Peyer's patch (tissue), 4 donors: ENCODE measurements at regions not wholly inside any gene's neighbourhood (a gene's known extent, or its start where the extent isn't known, plus 50 kb on each side); places are given as distances from the start of the nearest gene placed in this dataset.
"Not testable (repeated sequence)": the region's sequence is repeated elsewhere in the genome, so short reads cannot be mapped to it uniquely, and the experiment has no call there.

Source experiments
- DNase-seq, 3 donors: peaks; one replicate each; pipeline ENCODE4 v3.0.0-alpha.2; 2017 to 2019
- H3K27ac ChIP-seq, 4 donors: fragments of 200-600 bp; sonication (generic); one replicate each; pipeline ENCODE4 v1.5.1; 2016 to 2019
- H3K27me3 ChIP-seq, 2 donors: fragments of 200-600 bp; sonication (generic); one replicate each; pipeline ENCODE4 v1.5.1; 2019
- H3K36me3 ChIP-seq, 3 donors: fragments of 200-600 bp; sonication (generic); one replicate each; pipeline ENCODE4 v1.5.1; 2016 to 2019
- H3K4me1 ChIP-seq, 4 donors: fragments of 200-600 bp; sonication (generic); one replicate each; pipeline ENCODE4 v1.5.1; 2016 to 2019
- H3K4me3 ChIP-seq, 4 donors: fragments of 200-600 bp; sonication (generic); 1 replicate in 3 of 4; 2 replicates in 1 of 4; pipeline ENCODE4 v1.5.1; 2016 to 2019; ENCODE audit warnings: mild to moderate bottlenecking in 1 of 4
- H3K9me3 ChIP-seq, 4 donors: fragments of 200-600 bp; sonication (generic); one replicate each; pipeline ENCODE4 v1.5.1; 2016 to 2019; ENCODE audit warnings: mild to moderate bottlenecking in 1 of 4
- POLR2A ChIP-seq, 2 donors: fragments of 450-650 bp; IDR thresholded peaks; one replicate each; pipeline ENCODE4 v1.5.1; 2017; ENCODE audit warnings: antibody characterized with exemption in 2 of 2, mild to moderate bottlenecking in 2 of 2, moderate library complexity in 2 of 2
- TF ChIP-seq, protein P1 (sequence below), 6 experiments: fragments of 450-650 bp in 4 of 6; fragments of 200-600 bp in 2 of 6; sonication (generic) in 1 of 6; IDR thresholded peaks; one replicate each; pipeline ENCODE4 v1.5.1; 2017 to 2019; ENCODE audit warnings: antibody characterized with exemption in 6 of 6, mild to moderate bottlenecking in 3 of 6, moderate library complexity in 1 of 6

- Histone ChIP-seq H3K27me3 (no peaks in the 10 kb centered on the region), H3K4me3 (no peak overlapping the region), H3K27ac (no peak overlapping the region), H3K36me3 (no peaks in the 10 kb centered on the region), H3K4me1 (no peaks in the 10 kb centered on the region), H3K9me3 (peaks cover 0 to 7% (median 0%) of the 10 kb centered on the region in 4 donors)
- TF ChIP-seq, protein P1, sequence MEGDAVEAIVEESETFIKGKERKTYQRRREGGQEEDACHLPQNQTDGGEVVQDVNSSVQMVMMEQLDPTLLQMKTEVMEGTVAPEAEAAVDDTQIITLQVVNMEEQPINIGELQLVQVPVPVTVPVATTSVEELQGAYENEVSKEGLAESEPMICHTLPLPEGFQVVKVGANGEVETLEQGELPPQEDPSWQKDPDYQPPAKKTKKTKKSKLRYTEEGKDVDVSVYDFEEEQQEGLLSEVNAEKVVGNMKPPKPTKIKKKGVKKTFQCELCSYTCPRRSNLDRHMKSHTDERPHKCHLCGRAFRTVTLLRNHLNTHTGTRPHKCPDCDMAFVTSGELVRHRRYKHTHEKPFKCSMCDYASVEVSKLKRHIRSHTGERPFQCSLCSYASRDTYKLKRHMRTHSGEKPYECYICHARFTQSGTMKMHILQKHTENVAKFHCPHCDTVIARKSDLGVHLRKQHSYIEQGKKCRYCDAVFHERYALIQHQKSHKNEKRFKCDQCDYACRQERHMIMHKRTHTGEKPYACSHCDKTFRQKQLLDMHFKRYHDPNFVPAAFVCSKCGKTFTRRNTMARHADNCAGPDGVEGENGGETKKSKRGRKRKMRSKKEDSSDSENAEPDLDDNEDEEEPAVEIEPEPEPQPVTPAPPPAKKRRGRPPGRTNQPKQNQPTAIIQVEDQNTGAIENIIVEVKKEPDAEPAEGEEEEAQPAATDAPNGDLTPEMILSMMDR (IDR thresholded peaks at IDR 0.05) = no peak
- no peak for TF ChIP-seq POLR2A (IDR thresholded peaks at IDR 0.05)
- DNase-seq = no peak
Measured at GRCh38 chr13:19052180-19052579, 129.4 kb downstream of the TUBA3C start.

DNA sequence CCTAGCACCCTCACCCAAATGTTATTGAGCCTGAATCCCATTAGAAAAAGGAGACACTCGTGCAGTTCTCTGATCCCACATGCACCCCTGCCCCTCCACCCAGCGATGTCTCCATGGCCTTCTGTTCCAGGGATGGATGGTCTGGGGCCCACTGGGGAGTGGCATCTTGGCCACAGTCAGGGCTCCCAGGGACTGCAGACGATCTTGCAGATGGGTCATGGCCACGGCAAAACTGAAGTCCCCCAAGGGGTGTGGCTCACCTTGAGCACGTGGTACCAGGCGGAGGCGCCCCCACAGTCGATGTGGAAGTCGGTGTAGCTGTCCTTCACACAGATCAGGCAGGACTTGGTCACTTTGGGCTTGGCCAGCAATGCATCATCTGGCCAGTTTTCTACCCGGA is 130.7 kb downstream of the TUBA3C start:
- Histone ChIP-seq H3K27me3 (no peaks in the 10 kb centered on the region), H3K4me1 (no peaks in the 10 kb centered on the region), H3K27ac (no peak overlapping the region), H3K36me3 (no peaks in the 10 kb centered on the region), H3K4me3 (no peak overlapping the region), H3K9me3 (peaks cover 0 to 7% (median 0%) of the 10 kb centered on the region in 4 donors)
- no peak for DNase-seq
- TF ChIP-seq, protein P1 (IDR thresholded peaks at IDR 0.05) = no peak
- TF ChIP-seq POLR2A (IDR thresholded peaks at IDR 0.05) = no peak

DNA sequence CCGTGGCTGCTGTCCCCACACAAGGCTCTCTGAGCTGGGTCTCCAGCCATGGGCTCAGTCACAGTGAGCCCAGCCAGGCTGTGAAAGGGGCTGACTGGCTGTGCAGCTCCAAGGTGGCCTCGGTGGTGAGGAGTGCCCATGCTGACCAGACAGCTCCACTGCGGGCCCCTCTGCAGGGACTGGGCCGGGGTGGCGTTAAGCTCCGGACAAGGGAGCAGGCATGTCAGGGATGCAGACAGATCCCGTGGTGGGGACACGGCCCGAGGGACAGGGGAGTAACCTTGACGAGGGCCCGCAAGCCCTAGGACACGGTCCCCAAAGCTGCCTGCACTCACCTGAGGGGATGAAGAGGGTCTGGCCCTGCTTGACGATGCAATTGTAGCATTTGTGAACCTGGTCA is 132.0 kb downstream of the TUBA3C start:
- not testable (repeated sequence) for H3K27me3 ChIP-seq, DNase-seq, H3K4me1 ChIP-seq, H3K9me3 ChIP-seq, H3K4me3 ChIP-seq, H3K27ac ChIP-seq, H3K36me3 ChIP-seq

- DNase-seq = no peak
- Histone ChIP-seq H3K27ac (no peak overlapping the region), H3K9me3 (peaks cover 0 to 7% (median 0%) of the 10 kb centered on the region in 4 donors), H3K4me3 (no peak overlapping the region), H3K36me3 (no peaks in the 10 kb centered on the region), H3K27me3 (no peaks in the 10 kb centered on the region), H3K4me1 (no peaks in the 10 kb centered on the region)
- no peak for TF ChIP-seq POLR2A (IDR thresholded peaks at IDR 0.05)
- TF ChIP-seq, protein P1 (IDR thresholded peaks at IDR 0.05) = no peak
Measured at GRCh38 chr13:19048381-19048780, 133.2 kb downstream of the TUBA3C start.

DNA sequence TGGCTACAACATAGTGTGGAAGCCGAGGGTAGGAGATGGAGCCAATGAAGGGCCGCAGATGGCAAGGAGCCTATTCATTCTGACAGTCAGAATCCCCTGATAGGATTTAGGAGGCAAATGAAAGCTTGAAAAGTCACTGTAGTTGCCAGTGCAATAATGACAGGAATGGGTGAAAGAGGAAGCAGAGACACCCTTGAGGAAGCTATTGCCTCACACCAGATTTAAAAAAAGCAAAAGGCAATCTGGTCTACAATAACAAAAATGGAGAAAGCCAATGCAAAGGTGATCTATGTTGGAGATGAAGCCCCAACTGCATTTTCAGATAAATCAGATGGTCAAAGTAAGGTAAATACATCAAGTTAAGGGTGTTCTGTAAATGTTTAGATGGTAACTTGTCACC is 158.5 kb downstream of the TUBA3C start:
- Histone ChIP-seq H3K27ac (no peak overlapping the region), H3K9me3 (no peaks in the 10 kb centered on the region), H3K36me3 (no peaks in the 10 kb centered on the region), H3K4me3 (no peak overlapping the region), H3K4me1 (no peaks in the 10 kb centered on the region), H3K27me3 (no peaks in the 10 kb centered on the region)
- TF ChIP-seq, protein P1 (IDR thresholded peaks at IDR 0.05) = no peak
- no peak for TF ChIP-seq POLR2A (IDR thresholded peaks at IDR 0.05)
- no peak for DNase-seq

DNA sequence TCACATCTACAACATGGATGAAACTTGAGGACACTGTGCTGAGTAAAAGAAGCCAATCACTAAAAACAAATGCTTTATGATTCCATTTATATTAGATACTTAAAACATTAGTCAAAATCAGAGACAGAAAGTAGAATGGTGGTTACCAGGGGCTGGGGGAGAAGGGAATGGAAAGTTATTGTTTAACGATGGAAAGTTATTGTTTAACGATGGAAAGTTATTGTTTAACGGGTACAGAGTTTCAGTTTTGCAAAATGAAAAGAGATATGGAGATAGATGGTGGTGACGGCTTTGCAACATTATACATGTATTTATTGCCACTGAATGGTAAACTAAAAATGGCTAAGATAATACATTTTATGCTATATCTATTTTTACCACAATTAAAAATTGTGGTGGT is 160.6 kb downstream of the TUBA3C start:
- no peaks in the 10 kb centered on the region for H3K9me3 ChIP-seq
- H3K27ac ChIP-seq = no peak overlapping the region
- no peak for DNase-seq
- H3K4me1 ChIP-seq = no peaks in the 10 kb centered on the region
- TF ChIP-seq POLR2A (IDR thresholded peaks at IDR 0.05) = no peak
- TF ChIP-seq, protein P1 (IDR thresholded peaks at IDR 0.05) = no peak
- no peaks in the 10 kb centered on the region for H3K27me3 ChIP-seq
- H3K4me3 ChIP-seq = no peak overlapping the region
- no peaks in the 10 kb centered on the region for H3K36me3 ChIP-seq
